H1 (cell line): ENCODE measurements at regions not wholly inside any gene's neighbourhood (a gene's known extent, or its start where the extent isn't known, plus 50 kb on each side); places are given as distances from the start of the nearest gene placed in this dataset.

ENCODE experiments used
- CEBPB ChIP-seq: IDR thresholded peaks from 2 replicates; pipeline ENCODE4 v1.6.1; 2012; ENCODE audit warnings: low read depth, low read length
- GTF2F1 ChIP-seq: IDR thresholded peaks from 2 replicates; pipeline ENCODE4 v1.6.1; 2012; ENCODE audit warnings: low read depth, low read length, improper control_type of control experiment, borderline replicate concordance
- JUND ChIP-seq: IDR thresholded peaks from 2 replicates; pipeline ENCODE4 v1.6.1; 2011; ENCODE audit warnings: mild to moderate bottlenecking, improper control_type of control experiment, low read length
- POLR2A ChIP-seq, 2 experiments: IDR thresholded peaks; 1 replicate in 1 of 2; 2 replicates in 1 of 2; pipeline ENCODE4 v1.6.1; 2011; ENCODE audit warnings: low read depth in 2 of 2, low read length in 2 of 2, mild to moderate bottlenecking in 2 of 2; ENCODE audit errors: control extremely low read depth in 1 of 2
- POLR2AphosphoS5 ChIP-seq: IDR thresholded peaks from 2 replicates; pipeline ENCODE4 v1.6.1; 2011; ENCODE audit warnings: low read depth, low read length
- RBBP5 ChIP-seq: IDR thresholded peaks from 2 replicates; pipeline ENCODE4 v1.7.1; 2012; ENCODE audit warnings: low read depth, mild to moderate bottlenecking, inconsistent platforms, low read length, moderate library complexity, borderline replicate concordance
- SP1 ChIP-seq: IDR thresholded peaks from 2 replicates; pipeline ENCODE4 v1.6.1; 2011; ENCODE audit warnings: low read depth, low read length
- TEAD4 ChIP-seq: IDR thresholded peaks from 2 replicates; pipeline ENCODE4 v1.6.1; 2012; ENCODE audit warnings: low read depth, low read length, inconsistent platforms, mixed read lengths
- YY1 ChIP-seq: IDR thresholded peaks from 2 replicates; pipeline ENCODE4 v1.6.1; 2011; ENCODE audit warnings: low read depth, mild to moderate bottlenecking, low read length
- TF ChIP-seq, protein P1 (sequence below), 3 experiments: IDR thresholded peaks; 1 replicate in 2 of 3; 2 replicates in 1 of 3; pipeline versions ENCODE4 v1.5.1 to v1.6.1; 2011; ENCODE audit warnings: low read length in 3 of 3, mild to moderate bottlenecking in 3 of 3, inconsistent platforms in 2 of 3, low read depth in 1 of 3, moderate library complexity in 1 of 3; ENCODE audit not compliant: insufficient read depth in 1 of 3; ENCODE audit errors: control extremely low read depth in 1 of 3
- TF ChIP-seq, protein P2 (sequence below): IDR thresholded peaks from 2 replicates; pipeline ENCODE4 v1.6.1; 2011; ENCODE audit warnings: low read length, improper control_type of control experiment

DNA sequence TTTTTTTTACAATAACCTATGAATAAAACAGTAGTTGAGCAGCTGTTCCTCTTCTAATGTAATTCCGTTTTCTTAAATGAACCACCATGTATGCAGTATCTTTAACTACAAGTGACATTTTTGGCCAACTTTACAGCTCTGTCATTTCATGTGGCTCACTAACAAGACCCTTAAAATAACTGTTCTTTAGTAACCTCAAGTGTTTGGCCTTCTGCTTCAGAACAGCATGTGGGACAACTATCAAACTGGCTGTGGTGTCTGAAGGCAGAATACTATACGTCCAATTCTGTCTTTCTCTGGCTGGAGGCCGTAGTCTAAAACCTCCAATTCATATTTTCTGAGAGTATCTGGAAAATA is 391.4 kb downstream of the NNT start:
- TF ChIP-seq YY1, result no peak
- TF ChIP-seq, protein P1, sequence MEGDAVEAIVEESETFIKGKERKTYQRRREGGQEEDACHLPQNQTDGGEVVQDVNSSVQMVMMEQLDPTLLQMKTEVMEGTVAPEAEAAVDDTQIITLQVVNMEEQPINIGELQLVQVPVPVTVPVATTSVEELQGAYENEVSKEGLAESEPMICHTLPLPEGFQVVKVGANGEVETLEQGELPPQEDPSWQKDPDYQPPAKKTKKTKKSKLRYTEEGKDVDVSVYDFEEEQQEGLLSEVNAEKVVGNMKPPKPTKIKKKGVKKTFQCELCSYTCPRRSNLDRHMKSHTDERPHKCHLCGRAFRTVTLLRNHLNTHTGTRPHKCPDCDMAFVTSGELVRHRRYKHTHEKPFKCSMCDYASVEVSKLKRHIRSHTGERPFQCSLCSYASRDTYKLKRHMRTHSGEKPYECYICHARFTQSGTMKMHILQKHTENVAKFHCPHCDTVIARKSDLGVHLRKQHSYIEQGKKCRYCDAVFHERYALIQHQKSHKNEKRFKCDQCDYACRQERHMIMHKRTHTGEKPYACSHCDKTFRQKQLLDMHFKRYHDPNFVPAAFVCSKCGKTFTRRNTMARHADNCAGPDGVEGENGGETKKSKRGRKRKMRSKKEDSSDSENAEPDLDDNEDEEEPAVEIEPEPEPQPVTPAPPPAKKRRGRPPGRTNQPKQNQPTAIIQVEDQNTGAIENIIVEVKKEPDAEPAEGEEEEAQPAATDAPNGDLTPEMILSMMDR (IDR thresholded peaks at IDR 0.05; ENCODE audit: control extremely low read depth in 1 of 3, insufficient read depth in 1 of 3, low read depth in 1 of 3, low read length in 3 of 3), result no peak
- no peak for TF ChIP-seq POLR2AphosphoS5
- no peak for TF ChIP-seq SP1
- no peak for TF ChIP-seq POLR2A (IDR thresholded peaks at IDR 0.05; ENCODE audit: control extremely low read depth in 1 of 2, low read depth in 2 of 2, low read length in 2 of 2)
- TF ChIP-seq TEAD4, result no peak
- TF ChIP-seq JUND, result no peak
- TF ChIP-seq CEBPB, result no peak
- TF ChIP-seq, protein P2, sequence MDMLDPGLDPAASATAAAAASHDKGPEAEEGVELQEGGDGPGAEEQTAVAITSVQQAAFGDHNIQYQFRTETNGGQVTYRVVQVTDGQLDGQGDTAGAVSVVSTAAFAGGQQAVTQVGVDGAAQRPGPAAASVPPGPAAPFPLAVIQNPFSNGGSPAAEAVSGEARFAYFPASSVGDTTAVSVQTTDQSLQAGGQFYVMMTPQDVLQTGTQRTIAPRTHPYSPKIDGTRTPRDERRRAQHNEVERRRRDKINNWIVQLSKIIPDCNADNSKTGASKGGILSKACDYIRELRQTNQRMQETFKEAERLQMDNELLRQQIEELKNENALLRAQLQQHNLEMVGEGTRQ, result no peak
- TF ChIP-seq GTF2F1, result no peak
- no peak for TF ChIP-seq RBBP5
